Fibroblast of skin of right quadriceps (primary cell): ENCODE measurements at regions not wholly inside any gene's neighbourhood (a gene's known extent, or its start where the extent isn't known, plus 50 kb on each side); places are given as distances from the start of the nearest gene placed in this dataset.
A peak's percentile ranks its signal among the peaks of the same experiment; 100 is the strongest.

Source experiments
- DNase-seq: peaks from one replicate; pipeline ENCODE4 v3.0.0-alpha.2; 2013

- DNase-seq, result no peak
Observed at GRCh38 chr14:51518711-51519110, 133.0 kb upstream of the FRMD6 start.

- DNase-seq, result peak; percentile 63
Observed at GRCh38 chr14:51520087-51520486, 131.6 kb upstream of the FRMD6 start.

- DNase-seq, result peak; percentile 95
Observed at GRCh38 chr14:51521764-51522163, 129.9 kb upstream of the FRMD6 start.

GRCh38 chr14:51523243-51523642 lies 128.5 kb upstream of the FRMD6 start:
- no peak for DNase-seq

- DNase-seq, result no peak
Observed at GRCh38 chr14:51525739-51526138, 126.0 kb upstream of the FRMD6 start.

GRCh38 chr14:51527073-51527472 lies 124.6 kb upstream of the FRMD6 start:
- DNase-seq, result peak; percentile 71

- no peak for DNase-seq
Observed at GRCh38 chr14:51529736-51530135, 122.0 kb upstream of the FRMD6 start.

- peak; percentile 90 for DNase-seq
Observed at GRCh38 chr14:51533160-51533559, 118.5 kb upstream of the FRMD6 start.

- no peak for DNase-seq
Observed at GRCh38 chr14:51533872-51534553, 117.7 kb upstream of the FRMD6 start.

- DNase-seq, result no peak
Observed at GRCh38 chr14:51534610-51535011, 117.1 kb upstream of the FRMD6 start.

- no peak for DNase-seq
Observed at GRCh38 chr14:51535443-51536044, 116.2 kb upstream of the FRMD6 start.

GRCh38 chr14:51538973-51539372 lies 112.7 kb upstream of the FRMD6 start:
- DNase-seq, result no peak

GRCh38 chr14:51539571-51540037 lies 112.1 kb upstream of the FRMD6 start:
- DNase-seq, result peak; percentile 95

- no peak for DNase-seq
Observed at GRCh38 chr14:51540364-51540763, 111.3 kb upstream of the FRMD6 start.

- no peak for DNase-seq
Observed at GRCh38 chr14:51544471-51544870, 107.2 kb upstream of the FRMD6 start.

- no peak for DNase-seq
Observed at GRCh38 chr14:51544901-51545300, 106.8 kb upstream of the FRMD6 start.

- no peak for DNase-seq
Observed at GRCh38 chr14:51545396-51545795, 106.3 kb upstream of the FRMD6 start.

GRCh38 chr14:51546099-51546498 lies 105.6 kb upstream of the FRMD6 start:
- no peak for DNase-seq

GRCh38 chr14:51546603-51547258 lies 105.0 kb upstream of the FRMD6 start:
- no peak for DNase-seq

GRCh38 chr14:51547260-51547659 lies 104.5 kb upstream of the FRMD6 start:
- DNase-seq, result peak; percentile 99

GRCh38 chr14:51547701-51548100 lies 104.0 kb upstream of the FRMD6 start:
- no peak for DNase-seq

GRCh38 chr14:51548187-51548586 lies 103.5 kb upstream of the FRMD6 start:
- no peak for DNase-seq

- no peak for DNase-seq
Observed at GRCh38 chr14:51550636-51551035, 101.1 kb upstream of the FRMD6 start.

GRCh38 chr14:51552275-51552674 lies 99.4 kb upstream of the FRMD6 start:
- DNase-seq, result no peak
